GM23248 (cell line): ENCODE measurements at regions not wholly inside any gene's neighbourhood (a gene's known extent, or its start where the extent isn't known, plus 50 kb on each side); places are given as distances from the start of the nearest gene placed in this dataset.

Experiments used
- EZH2 ChIP-seq: fragments of 200-600 bp; sonication (generic); IDR thresholded peaks from 2 replicates; pipeline ENCODE4 v1.6.1; 2018; ENCODE audit warnings: antibody characterized with exemption, mild to moderate bottlenecking; ENCODE audit not compliant: insufficient read depth, poor library complexity, severe bottlenecking
- EZH2phosphoT487 ChIP-seq: fragments of 200-600 bp; sonication (generic); IDR thresholded peaks from 2 replicates; pipeline ENCODE4 v1.6.1; 2018; ENCODE audit warnings: antibody characterized with exemption, moderate library complexity, mild to moderate bottlenecking, low read depth; ENCODE audit not compliant: insufficient read depth

GRCh38 chr7:51601461-51601860 lies 284.9 kb upstream of the COBL start:
- TF ChIP-seq EZH2 (no peak), EZH2phosphoT487 (no peak)
